IPS-18c (cell line): ENCODE measurements at regions not wholly inside any gene's neighbourhood (a gene's known extent, or its start where the extent isn't known, plus 50 kb on each side); places are given as distances from the start of the nearest gene placed in this dataset.
"Not testable (repeated sequence)": the region's sequence is repeated elsewhere in the genome, so short reads cannot be mapped to it uniquely, and the experiment has no call there.

Experiments
- H3K4me3 ChIP-seq: 2 replicates; pipeline ENCODE4 v1.7.0; 2013; ENCODE audit warnings: low read depth, mild to moderate bottlenecking, low read length, moderate library complexity; ENCODE audit not compliant: insufficient read depth
- H3K9me3 ChIP-seq: one replicate; pipeline ENCODE4 v1.6.1; 2013; ENCODE audit warnings: mild to moderate bottlenecking, low read length, moderate library complexity; ENCODE audit not compliant: control insufficient read depth, insufficient read depth

DNA sequence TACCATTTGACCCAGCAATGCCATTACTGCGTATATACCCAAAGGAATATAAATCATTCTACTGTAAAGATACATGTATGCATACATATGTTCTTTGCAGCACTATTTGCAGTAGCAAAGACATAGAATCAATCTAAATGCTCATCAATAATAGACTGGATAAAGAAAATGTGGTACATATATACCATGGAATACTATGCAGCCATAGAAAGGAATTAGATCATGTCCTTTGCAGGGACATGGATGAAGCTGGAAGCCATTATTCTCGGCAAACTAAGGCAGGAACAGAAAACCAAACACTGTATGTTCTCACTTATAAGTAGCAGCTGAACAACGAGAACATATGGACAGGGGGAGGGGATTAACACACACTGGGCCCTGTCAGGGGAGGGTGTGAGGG is 54.8 kb upstream of the ZNF30 start:
- not testable (repeated sequence) for H3K9me3 ChIP-seq

DNA sequence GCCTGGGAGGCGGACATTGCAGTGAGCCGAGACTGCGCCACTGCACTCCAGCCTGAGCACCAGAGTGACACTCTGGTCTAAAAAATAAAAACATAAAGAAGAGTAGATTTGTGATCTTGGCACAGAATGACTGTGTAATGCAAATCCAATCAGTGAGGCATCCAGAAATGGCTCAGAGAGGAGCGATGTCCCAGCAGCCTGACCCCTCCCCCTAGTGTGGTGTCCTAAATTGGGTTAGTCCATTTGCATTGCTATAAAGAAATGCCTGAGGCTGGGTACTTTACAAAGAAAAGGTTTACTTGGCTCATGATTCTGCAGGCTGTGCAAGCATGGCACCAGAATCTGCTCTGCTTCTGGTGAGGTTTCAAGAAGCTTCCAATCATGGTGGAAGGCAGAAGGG is 59.1 kb upstream of the ZNF30 start:
- H3K9me3 ChIP-seq: peaks cover 2% of the 10 kb centered on the region
- no peak overlapping the region for H3K4me3 ChIP-seq

More for the DNA sequence above, 54.8 kb upstream of the ZNF30 start:
- not testable (repeated sequence) for H3K4me3 ChIP-seq

DNA sequence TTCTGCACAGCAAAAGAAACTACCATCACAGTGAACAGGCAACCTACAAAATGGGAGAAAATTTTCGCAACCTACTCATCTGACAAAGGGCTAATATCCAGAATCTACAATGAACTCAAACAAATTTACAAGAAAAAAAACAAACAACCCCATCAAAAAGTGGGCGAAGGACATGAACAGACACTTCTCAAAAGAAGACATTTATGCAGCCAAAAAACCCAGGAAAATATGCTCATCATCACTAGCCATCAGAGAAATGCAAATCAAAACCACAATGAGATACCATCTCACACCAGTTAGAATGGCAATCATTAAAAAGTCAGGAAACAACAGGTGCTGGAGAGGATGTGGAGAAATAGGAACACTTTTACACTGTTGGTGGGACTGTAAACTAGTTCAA is 61.5 kb upstream of the ZNF30 start:
- not testable (repeated sequence) for H3K9me3 ChIP-seq, H3K4me3 ChIP-seq

DNA sequence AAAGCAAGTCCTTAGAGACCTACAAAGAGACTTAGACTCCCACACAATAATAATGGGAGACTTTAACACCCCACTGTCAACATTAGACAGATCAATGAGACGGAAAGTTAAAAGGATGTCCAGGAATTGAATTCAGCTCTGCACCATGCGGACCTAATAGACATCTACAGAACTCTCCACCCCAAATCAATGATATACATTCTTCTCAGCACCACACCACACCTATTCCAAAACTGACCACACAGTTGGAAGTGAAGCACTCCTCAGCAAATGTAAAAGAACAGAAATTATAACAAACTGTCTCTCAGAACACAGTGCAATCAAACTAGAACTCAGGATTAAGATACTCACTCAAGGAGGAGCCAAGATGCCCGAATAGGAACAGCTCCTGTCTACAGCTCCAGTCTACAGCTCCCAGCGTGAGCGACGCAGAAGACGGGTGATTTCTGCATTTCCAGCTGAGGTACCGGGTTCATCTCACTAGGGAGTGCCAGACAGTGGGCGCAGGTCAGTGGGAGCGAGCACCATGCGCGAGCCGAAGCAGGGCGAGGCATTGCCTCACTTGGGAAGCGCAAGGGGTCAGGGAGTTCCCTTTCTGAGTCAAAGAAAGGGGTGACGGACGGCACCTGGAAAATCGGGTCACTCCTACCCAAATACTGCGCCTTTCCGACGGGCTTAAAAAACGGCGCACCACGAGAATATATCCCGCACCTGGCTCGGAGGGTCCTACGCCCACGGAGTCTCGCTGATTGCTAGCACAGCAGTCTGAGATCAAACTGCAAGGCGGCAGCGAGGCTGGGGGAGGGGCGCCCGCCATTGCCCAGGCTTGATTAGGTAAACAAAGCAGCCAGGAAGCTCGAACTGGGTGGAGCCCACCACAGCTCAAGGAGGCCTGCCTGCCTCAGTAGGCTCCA is 66.6 kb upstream of the ZNF30 start:
- H3K4me3 ChIP-seq: peak overlapping the region; percentile 38; the same call in 1 of the 2 replicates
- not testable (repeated sequence) for H3K9me3 ChIP-seq

DNA sequence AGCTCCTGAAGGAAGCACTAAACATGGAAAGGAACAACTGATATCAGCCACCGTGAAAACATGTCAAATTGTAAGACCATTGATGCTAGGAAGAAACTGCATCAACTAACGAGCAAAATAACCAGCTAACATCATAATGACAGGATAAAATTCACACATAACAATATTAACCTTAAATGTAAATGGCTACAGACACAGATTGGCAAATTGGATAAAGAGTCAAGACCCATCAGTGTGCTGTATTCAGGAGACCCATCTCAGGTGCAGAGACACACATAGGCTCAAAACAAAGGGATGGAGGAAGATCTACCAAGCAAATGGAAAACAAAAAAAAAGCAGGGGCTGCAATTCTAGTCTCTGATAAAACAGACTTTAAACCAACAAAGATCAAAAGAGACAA is 67.4 kb upstream of the ZNF30 start:
- not testable (repeated sequence) for H3K4me3 ChIP-seq, H3K9me3 ChIP-seq

DNA sequence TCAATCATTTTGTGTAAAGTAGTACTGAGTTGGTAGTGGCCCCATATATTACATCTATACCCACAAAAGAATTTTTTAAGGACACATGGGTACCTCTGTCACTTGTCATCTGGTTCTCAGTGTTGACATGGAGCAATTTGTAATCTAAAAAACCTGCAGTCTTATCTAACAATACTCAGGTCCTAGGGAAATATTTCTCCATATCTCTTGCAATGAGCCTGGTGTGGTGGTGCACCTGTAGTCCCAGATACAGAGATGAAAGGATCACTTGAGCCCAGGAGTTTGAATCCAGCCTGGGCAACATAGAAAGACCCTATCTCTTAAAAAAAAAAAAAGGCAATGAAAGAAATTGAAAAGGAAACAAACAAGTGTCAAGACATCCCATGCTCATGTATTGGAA is 70.7 kb upstream of the ZNF30 start:
- Histone ChIP-seq H3K9me3 (peaks cover 2% of the 10 kb centered on the region), H3K4me3 (no peak overlapping the region)

DNA sequence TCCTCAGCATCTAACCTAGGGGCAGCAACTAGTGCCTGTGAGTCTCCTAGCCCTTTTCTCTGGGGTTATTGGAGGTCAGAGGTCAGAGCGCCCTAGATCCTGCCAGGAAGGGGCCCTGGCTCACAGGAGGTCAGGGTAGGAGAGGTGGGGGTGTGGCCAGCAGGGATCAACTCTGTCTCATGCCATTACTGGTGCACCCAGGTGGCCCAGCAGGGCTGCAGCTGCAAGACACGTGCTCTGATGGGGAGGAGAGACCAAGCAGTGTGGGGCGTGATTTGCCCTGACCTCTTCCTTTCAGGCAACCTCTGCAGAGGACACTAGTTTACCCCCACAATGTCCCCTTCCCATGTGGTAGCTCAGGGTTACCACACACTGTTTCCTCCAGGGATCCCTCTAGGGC is 73.3 kb upstream of the ZNF30 start:
- Histone ChIP-seq H3K9me3 (peaks cover 2% of the 10 kb centered on the region), H3K4me3 (no peak overlapping the region)

DNA sequence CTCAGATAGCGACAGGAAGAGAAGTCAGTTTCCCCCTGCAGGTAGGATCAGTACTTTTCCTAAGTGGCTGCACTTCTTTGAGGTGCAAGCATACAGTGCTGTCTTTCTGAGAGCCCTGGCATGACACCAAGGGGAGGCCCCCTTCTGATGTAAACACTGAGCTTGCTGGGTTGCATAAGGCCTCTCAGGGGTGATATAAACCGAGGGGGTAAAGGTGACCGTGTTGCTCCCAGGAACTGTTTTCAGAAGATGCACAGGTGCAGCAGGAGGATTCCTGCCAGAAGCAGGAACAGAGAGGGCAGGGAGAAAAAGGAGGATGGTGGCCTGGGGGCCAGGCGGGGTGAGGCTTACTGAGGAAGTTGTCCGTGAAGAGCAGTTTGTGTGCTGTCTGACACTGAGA is 74.0 kb upstream of the ZNF30 start:
- Histone ChIP-seq H3K9me3 (peaks cover 2% of the 10 kb centered on the region), H3K4me3 (no peak overlapping the region)

DNA sequence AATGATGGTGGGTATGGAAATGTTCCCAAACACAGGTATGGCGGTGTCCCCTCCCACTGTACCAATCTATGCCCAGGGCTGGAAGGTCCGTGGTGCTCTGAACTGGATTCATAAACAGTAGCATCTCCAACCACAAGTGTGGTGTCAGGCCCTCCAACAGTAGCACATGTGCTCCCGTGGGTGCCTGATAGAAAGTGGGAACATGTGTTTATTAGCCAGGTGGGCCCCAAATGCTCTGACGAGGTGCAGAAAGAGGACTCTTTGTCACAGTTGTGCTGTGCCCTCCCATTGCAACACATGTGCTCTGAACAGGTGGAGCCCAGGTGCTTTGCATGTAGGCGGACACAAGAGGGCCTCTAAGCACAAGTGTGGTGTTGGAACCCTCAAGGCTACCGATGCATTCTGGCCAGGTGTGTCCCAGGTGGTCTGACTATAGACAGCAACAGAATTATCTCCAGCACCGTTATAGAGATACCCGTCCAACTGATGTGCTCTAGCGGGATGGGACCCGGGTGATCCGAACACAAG is 75.4 kb upstream of the ZNF30 start:
- Histone ChIP-seq H3K9me3 (peaks cover 2% of the 10 kb centered on the region), H3K4me3 (no peak overlapping the region)

DNA sequence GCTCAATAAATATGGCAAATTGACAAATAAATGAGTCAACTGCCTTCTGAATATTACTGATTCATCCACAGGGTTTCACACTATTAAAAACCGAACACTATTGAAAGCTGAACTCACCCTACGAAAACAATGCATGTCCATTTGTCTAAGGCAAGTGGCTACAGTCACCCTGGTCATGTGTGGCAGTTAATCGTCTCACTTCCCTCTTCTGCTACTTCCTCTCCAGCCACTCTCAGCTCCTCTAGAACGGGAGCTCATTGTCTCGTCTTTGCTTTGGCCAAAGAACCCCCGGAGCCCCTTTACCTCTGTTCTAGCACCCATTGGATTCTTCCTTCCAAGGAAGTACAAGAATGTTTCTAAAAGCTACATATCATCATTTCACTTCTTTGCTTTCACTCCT is 74.4 kb upstream of the ZNF599 start:
- no peaks in the 10 kb centered on the region for H3K9me3 ChIP-seq

DNA sequence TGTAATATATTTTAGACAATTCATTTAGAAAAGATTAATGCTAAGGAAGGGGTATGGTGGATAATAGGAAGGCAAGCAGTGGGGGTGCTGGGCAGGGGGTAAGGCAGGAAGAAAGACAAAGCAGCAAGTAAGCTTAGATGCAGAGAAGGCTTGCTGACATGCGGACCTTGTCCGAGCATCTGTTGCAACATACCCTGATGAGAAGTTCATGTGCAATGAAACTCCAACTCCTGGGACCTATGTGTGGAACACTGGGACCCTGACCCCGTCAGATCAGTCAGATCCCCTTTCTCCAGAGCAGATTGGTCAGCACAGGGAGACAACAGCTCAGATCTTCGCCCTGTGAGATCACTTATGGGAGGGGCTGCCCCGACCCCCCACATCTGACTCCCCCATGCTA is 71.3 kb upstream of the ZNF599 start:
- Histone ChIP-seq H3K4me3 (no peak overlapping the region), H3K9me3 (no peaks in the 10 kb centered on the region)

More for the DNA sequence above, 74.4 kb upstream of the ZNF599 start:
- H3K4me3 ChIP-seq: no peak overlapping the region

DNA sequence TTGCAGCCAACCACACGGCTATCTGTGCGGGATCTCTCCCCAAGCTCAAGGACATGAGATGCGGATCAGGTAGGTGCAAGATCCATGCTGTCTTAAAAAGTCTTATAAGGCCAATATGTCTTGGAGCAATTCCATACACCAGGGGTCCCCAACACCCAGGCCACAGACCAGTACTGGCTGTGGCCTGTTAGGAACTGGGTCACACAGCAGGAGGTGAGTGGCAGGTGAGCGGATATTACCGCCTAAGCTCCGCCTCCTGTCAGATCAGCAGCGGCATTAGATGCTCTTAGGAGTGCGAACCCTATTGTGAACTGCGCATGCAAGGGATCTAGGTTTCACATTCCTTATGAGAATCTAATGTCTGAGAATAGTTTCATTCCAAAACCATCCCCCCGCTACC is 68.8 kb upstream of the ZNF599 start:
- H3K4me3 ChIP-seq: no peak overlapping the region
- H3K9me3 ChIP-seq: no peaks in the 10 kb centered on the region

DNA sequence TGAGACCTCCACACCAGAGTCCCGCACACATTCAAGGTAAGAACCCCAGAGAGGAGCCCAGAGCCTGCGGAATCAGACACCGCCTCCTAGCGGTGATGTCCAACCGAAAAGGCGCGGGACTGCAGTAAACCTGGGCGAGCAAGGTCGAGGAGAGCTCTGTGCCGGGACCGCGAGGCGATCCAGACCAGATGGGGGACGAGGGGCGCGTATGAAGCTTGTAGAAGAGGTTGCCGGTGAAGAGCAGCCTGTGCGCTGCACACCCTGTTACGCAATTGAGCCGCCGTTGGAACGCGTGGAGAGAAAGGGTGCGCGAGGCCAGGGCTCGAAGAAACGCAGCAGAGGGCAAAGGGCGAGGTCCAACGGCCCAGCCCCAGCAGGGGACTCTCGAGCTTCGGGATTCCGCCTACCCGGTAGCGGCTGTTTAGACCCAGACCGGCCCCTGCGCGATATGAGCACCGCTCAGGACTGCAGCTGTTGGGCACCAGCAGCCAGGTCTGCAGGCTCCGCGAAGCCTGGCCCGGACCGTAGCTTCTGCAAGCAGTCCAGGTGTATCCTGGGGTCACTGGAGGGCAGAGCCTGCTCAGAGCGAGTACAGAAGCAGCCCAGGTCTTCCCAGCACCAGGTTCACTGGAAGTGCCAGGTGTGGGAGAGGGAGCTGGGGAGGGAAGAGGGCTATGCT is 65.9 kb upstream of the ZNF599 start:
- Histone ChIP-seq H3K4me3 (peak overlapping the region; percentile 22; the same call in 1 of the 2 replicates), H3K9me3 (no peaks in the 10 kb centered on the region)

DNA sequence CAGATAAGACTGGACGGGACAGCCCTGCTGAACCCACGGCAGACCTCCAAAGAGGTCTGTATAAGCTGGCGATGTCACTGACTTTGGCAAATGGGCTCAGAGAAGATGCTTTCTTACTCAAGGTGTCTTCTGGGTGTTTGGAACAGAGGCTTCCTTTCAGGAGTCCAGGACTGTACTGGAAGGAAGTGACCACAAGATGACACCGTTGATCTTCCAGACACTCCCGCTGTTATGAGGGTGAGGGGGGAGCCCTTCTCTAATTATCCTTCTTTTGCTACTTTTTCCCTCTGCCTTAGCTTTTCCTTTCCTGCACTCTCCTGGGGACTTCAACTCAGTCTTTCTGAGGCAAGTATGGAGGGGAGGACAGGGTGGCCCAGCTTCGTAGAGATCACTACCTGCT is 65.2 kb upstream of the ZNF599 start:
- Histone ChIP-seq H3K4me3 (no peak overlapping the region; the same call in 1 of the 2 replicates), H3K9me3 (no peaks in the 10 kb centered on the region)

DNA sequence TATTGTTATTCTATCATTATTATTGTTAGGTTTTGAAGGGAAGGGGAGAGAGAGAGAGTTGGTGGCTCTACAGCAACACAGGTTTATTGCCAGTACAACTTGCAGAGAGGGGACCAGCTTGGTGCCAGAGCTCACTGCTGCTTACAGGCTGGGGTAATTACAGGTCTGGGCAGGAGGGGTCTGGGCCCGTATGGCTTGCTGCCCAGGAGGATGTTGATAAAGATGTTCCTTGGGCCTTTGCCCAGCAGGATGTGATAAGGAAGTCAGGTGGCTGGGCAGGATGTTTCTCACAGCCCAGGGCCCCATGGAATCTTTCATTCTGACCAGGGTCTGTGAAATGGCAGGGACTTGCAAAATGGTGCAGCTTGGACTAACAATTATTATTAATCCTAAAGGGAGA is 64.2 kb upstream of the ZNF599 start:
- Histone ChIP-seq H3K9me3 (no peaks in the 10 kb centered on the region), H3K4me3 (no peak overlapping the region)

DNA sequence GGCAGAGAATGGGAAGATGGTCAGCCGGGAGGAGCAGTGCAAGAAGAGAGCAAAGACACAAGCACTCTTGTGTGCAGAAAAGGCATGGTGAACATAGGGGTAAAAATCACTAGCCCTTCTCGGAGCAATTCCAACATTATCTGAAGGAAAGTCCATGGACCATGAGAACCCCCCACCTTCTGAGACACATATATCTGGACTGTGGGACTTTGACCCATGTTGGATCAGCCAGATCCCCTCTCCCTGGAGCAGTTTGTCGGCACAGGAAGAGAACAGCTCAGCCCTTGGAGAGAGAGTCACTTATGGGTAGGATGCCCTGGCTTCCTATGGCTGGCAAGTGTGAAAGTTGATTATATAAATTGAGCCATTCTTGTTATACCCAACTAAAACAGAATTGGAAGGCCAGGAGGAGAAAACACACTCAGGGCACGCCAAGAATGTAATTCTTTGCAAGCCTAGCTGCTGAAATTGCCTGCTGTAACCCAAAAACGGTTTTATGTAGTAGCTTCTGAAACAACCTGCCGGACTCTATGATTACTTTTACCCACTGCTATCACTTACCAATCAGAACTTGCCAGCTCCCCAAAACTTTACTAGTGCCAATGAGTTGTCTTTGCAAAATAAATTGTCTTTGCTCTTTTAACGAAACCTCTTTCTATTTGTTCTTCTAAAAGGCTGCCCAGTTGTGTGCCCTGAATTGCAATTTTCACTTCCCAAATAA is 62.8 kb upstream of the ZNF599 start:
- Histone ChIP-seq H3K4me3 (no peak overlapping the region), H3K9me3 (no peaks in the 10 kb centered on the region)

DNA sequence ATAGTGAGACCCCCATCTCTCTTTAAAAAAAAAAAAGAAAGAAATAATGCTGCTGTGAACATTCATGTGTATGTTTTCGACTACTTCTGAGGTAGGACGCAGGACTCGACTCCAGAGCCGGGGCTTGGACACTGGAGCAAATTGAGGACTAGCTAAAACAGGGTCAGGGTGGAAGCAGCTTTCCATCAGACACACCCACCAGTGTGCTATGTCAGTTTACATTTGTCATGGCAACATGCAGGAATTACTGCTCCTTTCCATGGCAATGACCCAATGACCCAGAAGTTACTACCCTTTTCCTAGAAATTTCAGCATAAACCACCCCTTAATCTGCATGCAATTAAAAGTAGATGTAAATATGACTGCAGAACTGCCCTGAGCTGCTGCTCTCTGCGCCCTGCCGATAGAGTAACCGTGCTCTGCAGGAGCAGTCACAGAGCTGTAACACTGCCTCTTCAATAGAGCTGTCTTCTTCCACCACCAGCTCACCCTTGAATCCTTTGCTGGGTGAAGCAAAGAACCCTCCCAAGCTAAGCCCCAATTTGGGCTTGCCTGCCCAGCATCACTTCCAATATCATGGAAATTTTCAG is 61.6 kb upstream of the ZNF599 start:
- no peak overlapping the region for H3K4me3 ChIP-seq

More for the DNA sequence above, 61.6 kb upstream of the ZNF599 start:
- H3K9me3 ChIP-seq: no peaks in the 10 kb centered on the region
